Lower lobe of right lung (tissue), 2 donors: ENCODE measurements at regions not wholly inside any gene's neighbourhood (a gene's known extent, or its start where the extent isn't known, plus 50 kb on each side); places are given as distances from the start of the nearest gene placed in this dataset.

Source experiments
- ATAC-seq, 2 donors: fragments of 200-7000 bp; cut with Tn5 transposase; one replicate each; pipeline ENCODE4 v1.9.1; 2020 to 2022; ENCODE audit warnings: mild to moderate bottlenecking in 2 of 2, moderate library complexity in 2 of 2
- DNase-seq: peaks from one replicate; pipeline ENCODE4 v3.0.0-alpha.2; 2020
- H3K27ac ChIP-seq: fragments of 200-600 bp; one replicate; pipeline ENCODE4 v1.8.0; 2022
- H3K27me3 ChIP-seq: fragments of 200-600 bp; one replicate; pipeline ENCODE4 v1.8.0; 2022; ENCODE audit warnings: low read depth
- H3K36me3 ChIP-seq: fragments of 200-600 bp; one replicate; pipeline ENCODE4 v1.8.0; 2022; ENCODE audit warnings: mild to moderate bottlenecking
- H3K4me1 ChIP-seq: fragments of 200-600 bp; one replicate; pipeline ENCODE4 v1.8.0; 2022
- H3K4me3 ChIP-seq: fragments of 200-600 bp; one replicate; pipeline ENCODE4 v1.8.0; 2022; ENCODE audit warnings: mild to moderate bottlenecking
- H3K9me3 ChIP-seq: fragments of 200-600 bp; one replicate; pipeline ENCODE4 v1.8.0; 2022
- CTCF ChIP-seq: fragments of 200-600 bp; IDR thresholded peaks from one replicate; pipeline ENCODE4 v1.8.0; 2022; ENCODE audit warnings: antibody characterized with exemption, mild to moderate bottlenecking
- intact Hi-C: fragments of 100-400 bp; cut with DNase I; formaldehyde crosslinking; loops from one replicate; pipeline ENCODE4 v1.11.0; 2022
- donor health status: DM: no; HTN: yes; CAD: no; lungs with severe emphysema.

GRCh38 chr13:47623862-47624261 lies 377.2 kb downstream of the SUCLA2 start:
- no peaks in the 10 kb centered on the region for H3K36me3 ChIP-seq
- H3K4me1 ChIP-seq = no peaks in the 10 kb centered on the region
- no peak overlapping the region for H3K4me3 ChIP-seq
- DNase-seq (no peak), ATAC-seq (no peak)
- H3K9me3 ChIP-seq = no peaks in the 10 kb centered on the region
- TF ChIP-seq CTCF = no peak
- H3K27ac ChIP-seq = no peak overlapping the region
- intact Hi-C loops = no loop called here
- no peaks in the 10 kb centered on the region for H3K27me3 ChIP-seq

- H3K9me3 ChIP-seq = no peaks in the 10 kb centered on the region
These were observed 379.1 kb downstream of the SUCLA2 start for GRCh38 chr13:47621931-47622330.

GRCh38 chr13:47611664-47612288 lies 389.3 kb downstream of the SUCLA2 start:
- ATAC-seq (no peak), DNase-seq (no peak)
- Histone ChIP-seq H3K9me3 (no peaks in the 10 kb centered on the region), H3K4me3 (no peak overlapping the region), H3K4me1 (no peaks in the 10 kb centered on the region), H3K27ac (no peak overlapping the region), H3K36me3 (no peaks in the 10 kb centered on the region), H3K27me3 (no peaks in the 10 kb centered on the region)
- no peak for TF ChIP-seq CTCF
- intact Hi-C loops = no loop called here

More at GRCh38 chr13:47621931-47622330, 379.1 kb downstream of the SUCLA2 start:
- no peak for ATAC-seq
- intact Hi-C loops = no loop called here
- H3K4me3 ChIP-seq = no peak overlapping the region
- H3K27ac ChIP-seq = no peak overlapping the region
- H3K27me3 ChIP-seq = no peaks in the 10 kb centered on the region
- H3K36me3 ChIP-seq = no peaks in the 10 kb centered on the region
- TF ChIP-seq CTCF = no peak
- no peaks in the 10 kb centered on the region for H3K4me1 ChIP-seq
- no peak for DNase-seq

- H3K27me3 ChIP-seq = no peaks in the 10 kb centered on the region
- TF ChIP-seq CTCF = no peak
- no peaks in the 10 kb centered on the region for H3K9me3 ChIP-seq
- no peak overlapping the region for H3K4me3 ChIP-seq
- DNase-seq (no peak), ATAC-seq (no peak)
- intact Hi-C loops = no loop called here
- no peak overlapping the region for H3K27ac ChIP-seq
- no peaks in the 10 kb centered on the region for H3K36me3 ChIP-seq
- no peaks in the 10 kb centered on the region for H3K4me1 ChIP-seq
These were observed 390.4 kb downstream of the SUCLA2 start for GRCh38 chr13:47610687-47611086.

- intact Hi-C loops = no loop called here
- no peak for TF ChIP-seq CTCF
- H3K27ac ChIP-seq = no peak overlapping the region
- no peaks in the 10 kb centered on the region for H3K9me3 ChIP-seq
- no peaks in the 10 kb centered on the region for H3K27me3 ChIP-seq
- no peaks in the 10 kb centered on the region for H3K4me1 ChIP-seq
- H3K4me3 ChIP-seq = no peak overlapping the region
- DNase-seq = no peak
- no peaks in the 10 kb centered on the region for H3K36me3 ChIP-seq
- ATAC-seq = no peak
These were observed 397.7 kb downstream of the SUCLA2 start for GRCh38 chr13:47603365-47603764.
